HG03521 (cell line): ENCODE measurements at regions not wholly inside any gene's neighbourhood (a gene's known extent, or its start where the extent isn't known, plus 50 kb on each side); places are given as distances from the start of the nearest gene placed in this dataset.

Experiments
- ATAC-seq: cut with Tn5 transposase; IDR thresholded peaks from one replicate; pipeline ENCODE4 v1.9.1; 2021; ENCODE audit warnings: mild to moderate bottlenecking, moderate library complexity; ENCODE audit not compliant: unreplicated experiment

DNA sequence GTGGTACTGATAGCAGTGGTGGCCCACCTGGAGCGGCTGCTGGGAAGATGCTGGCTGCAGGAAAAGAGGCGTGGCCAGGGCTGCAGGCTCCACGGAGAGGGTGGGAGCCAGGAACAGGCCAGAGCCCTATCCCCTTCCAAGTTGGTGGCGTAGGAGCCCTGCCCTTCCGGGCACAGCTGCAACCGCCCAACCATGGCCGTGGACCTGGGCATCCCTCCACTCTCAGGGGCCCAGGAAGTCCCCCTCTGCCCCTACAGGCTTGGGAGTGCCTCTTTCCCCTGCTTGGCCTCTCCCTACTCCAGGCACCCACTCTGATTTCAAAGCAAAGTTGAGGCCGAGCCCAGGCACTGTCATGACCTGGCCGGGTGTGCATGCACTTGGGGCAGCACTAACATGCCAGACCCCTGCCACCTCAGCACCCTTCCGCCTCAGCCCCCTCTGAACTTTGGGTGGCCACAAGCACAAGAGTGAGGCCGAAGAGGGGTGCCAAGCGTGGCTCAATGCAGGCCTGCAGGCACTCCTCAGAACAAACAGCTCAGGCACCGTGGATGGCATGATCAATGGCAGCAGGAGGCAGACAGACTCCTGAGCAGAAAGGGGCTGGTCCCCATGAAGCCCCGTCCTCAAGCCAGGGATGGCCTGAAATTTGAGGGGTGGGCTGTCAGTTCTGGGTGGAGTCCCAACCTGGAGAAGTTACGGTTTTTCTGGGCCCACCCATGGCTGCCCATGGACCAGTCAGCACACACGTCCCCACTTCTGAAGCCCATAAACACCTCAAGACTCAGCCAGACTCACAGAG is 164.9 kb upstream of the PRNP start:
- no peak for ATAC-seq

DNA sequence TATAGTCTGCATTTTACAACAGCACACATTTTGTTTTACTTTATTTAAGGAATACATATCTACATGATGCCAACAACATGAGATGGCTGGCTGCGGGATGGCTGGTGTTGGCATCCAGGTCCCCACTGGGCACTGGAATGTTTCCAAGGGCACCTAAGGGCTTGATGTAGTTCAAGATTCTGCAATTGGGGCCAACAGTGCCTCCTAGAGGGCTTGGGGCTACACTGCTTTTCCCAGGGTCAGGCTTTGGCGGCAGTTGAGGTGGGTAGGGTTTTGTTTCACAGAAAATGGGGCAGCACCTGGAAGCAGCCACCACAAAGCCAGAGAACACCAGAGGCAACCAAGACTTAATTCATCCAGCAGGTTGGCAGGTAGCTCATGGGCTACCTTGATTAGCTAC is 166.7 kb upstream of the PRNP start:
- no peak for ATAC-seq

DNA sequence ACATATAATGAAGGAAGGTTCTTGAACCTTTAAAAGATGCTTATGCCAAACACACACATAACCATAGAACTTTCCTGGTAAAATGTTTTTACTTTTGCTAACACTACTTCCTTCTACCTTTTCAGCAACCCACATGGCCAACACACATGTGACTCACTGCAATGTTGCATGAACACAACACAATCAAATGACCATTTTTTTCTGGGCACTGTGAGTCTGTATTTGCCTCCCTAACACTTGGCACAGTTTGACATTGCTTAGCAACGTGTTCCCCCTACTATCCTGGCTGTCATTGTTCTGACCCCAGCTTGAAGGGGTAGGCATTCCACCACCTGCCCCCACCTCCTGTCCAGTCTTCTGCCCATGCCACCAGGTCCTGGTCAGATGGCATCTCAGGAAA is 169.4 kb upstream of the PRNP start:
- ATAC-seq, result no peak

DNA sequence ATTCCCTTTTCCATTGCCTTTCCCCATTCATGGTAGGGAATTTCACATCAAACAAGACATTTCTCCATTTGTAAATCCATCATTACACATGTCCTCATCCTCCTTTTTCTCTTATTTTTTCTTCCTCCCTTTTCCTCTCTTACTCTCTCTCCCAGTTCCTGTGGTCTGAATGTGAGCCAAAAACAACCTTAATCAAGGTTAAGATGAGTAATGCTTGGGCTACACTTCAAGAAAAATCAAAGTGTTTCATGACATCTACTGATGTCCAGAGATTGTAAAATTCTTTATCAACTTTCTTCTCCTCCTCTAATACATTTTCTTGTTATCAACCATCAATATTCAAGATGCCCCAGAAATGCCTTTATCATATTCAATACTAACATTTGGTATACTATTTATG is 172.5 kb upstream of the PRNP start:
- no peak for ATAC-seq

DNA sequence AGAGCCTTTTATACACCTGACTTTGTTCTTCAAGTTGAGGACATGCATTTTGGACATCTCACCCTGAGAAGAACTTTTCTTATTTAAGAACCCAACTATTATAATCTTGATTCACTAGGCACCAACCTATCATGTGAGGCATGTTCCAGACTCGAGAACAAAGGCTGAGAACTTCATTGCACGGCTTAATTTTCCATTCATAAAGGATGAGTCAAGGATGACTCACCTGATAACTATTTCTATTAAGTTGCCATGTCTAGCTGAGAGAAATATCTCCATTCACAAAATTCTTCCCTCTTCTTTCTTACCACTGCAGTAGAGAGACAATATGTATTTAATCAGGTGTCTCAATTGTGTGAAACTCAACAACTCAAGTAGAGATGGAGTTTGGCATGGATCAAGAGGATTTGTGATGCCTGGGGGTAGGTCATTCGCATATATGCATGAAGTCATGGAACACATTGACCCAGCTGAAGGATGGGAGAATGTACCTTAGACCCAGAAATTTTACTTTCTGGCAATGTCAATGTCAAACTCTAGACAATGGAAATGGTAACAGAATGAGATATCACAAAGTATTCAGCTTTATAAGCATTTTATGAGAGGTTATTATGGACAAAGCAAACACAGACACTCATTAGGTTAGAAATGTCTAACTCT is 173.2 kb upstream of the PRNP start:
- no peak for ATAC-seq

DNA sequence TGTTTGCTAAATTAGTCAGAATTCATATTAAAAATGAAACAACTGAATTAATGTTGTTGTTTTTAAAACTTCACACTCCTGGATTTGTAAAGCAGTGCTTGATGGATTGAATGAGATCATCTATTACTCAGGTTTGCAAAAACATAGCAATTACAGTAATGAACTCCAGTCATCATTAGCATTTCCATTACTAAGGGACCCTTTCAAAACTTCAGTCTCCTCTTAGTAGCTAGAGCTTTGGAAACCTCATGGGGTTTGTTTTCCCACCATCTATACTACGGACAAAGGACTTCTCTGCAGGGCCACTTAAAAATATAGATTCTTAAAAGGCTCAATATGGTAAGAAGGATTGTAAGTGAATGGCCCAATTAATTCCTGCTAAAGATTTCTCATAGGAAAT is 174.5 kb upstream of the PRNP start:
- ATAC-seq, result no peak

DNA sequence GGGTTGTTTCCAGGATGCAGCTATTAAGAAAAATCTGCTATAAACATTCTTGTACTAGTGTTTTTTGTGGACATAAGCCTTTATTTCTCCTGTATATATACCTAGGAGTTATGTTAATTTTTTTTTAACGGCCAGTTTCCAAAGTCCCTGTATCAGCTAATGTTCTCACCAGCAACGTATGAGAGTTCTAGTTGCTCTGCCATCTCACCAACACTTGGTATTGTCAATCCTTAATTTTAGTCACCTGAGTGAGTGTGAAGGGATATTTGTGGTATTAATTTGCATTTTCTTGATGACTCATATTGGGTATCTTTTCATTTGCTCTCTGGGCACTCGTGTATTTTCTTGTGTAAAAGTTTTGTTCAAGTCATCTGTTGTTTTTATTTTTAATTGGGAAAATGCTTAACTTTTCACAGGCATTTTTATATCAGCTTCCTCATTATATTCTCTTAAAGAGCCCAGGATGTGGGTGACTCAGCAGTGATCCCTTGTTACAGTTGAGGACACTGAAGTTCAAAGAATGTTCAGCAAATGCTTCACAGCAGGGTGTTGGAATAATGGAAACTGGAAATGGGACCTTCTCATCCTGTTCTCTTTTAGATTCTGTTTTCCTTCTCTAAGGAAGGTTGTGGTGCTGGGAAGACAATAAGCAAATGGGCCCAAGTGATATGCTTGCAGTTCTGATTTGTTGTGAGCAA is 176.3 kb upstream of the PRNP start:
- ATAC-seq, result no peak

DNA sequence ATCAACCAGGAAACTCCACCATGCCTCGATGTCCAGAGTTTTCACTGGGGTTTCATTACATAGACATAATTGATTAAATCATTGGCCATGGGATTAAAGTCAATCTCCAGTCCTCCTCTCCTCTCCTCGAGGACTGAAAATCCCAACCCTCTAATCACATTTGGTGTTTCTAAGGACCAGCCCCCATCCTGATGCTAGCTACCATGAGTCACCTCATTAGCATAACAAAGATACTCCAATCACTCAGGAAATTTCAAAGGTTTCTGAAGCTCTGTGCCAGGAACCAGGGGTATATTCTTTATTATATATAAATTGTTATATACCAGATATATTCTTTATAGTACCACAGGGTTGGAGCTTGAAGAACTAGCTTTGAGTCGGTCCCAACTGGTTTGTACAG is 177.5 kb upstream of the PRNP start:
- no peak for ATAC-seq

DNA sequence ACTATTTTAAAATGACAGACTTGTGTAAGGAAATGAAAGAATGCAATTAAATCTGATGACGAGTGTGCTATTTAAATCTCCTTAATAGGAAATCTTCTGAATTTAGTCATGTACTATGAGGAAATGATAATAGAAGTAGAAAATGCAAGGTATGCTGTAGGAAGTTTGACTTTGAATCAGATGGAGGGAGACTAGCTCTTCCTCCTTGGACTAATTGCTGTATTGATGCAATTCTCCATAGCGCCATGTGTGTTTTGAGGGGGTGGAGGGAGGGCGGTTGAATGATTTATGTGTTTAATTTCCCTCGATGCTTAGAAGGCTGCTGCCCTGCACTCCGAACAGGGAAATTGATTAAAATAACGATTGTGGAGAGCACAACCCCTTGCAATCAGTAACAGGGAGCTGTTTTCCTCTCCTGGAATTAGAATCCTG is 179.0 kb upstream of the PRNP start:
- ATAC-seq, result no peak

DNA sequence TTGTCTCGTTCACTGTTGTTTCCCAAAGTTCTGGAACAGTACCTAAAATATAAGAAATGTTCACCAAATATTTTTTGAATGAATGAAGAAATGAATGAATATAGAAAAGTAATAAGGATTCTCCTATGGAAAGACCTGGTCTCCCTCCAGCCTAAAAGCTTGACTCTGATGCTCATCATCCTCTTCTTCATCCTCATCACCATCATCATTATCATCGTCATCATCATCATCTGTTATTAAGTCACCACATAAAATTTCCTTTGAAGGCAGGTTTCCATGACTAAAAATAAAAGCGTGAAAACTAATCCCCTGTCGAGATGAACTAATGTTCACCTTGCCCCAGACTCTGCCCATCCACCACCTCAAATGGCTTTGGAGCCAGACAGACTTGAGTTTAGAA is 181.4 kb upstream of the PRNP start:
- ATAC-seq, result no peak

DNA sequence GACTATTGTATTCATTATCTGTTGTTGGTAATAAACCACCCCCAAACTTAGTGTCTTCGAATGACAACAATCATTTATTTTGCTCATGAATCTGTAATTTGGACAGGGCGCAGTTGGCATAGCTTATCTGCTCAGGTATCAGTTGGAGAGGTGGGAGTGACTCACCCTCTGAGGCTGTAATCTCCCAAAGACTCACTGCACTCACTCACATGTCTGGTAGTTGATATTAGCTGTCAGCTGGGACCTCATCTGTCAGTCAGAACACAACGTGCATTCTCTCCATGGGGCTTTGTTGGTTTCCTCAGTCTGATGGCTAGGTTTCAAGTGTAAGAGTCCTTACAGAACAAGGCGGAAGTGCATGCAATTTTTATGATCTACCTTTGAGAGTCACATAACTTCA is 183.5 kb upstream of the PRNP start:
- no peak for ATAC-seq

DNA sequence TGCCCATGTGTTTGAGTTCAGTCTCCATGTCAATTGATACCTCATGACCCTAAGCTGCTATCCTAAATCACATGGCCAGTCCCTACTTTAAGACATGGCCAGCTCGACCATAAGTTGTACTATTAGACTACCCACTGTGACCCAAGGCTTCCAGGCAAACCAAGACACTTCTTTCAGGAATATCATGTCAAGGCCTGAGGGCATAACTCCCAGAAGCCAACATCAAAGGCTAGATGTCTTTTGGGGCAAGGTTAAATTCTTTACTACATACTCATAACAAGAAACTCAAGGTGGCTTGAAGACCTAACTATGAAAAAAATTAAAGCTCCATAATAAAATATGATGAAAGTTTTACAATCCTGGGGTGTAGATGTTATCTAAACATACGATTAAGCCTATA is 192.9 kb upstream of the PRNP start:
- ATAC-seq, result no peak

DNA sequence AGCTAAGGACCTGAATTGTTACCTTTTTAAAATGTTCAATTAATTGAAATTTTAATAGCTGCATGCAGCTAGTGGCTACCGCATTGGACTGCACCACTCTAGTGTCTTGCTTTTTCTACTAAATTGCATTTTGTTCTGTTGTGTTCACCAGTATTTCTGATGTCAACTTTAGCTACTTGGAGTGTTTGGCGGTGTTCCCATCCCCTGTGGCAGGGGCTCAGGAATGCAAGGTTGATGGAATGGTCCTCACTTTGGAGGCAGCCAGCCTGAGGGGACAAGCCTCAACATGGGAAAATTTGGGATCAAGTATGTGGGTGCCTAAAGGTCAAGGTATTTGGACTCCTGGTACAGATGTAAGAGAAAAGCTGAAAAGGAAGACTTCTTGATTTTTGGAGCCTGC is 194.6 kb upstream of the PRNP start:
- ATAC-seq, result no peak

DNA sequence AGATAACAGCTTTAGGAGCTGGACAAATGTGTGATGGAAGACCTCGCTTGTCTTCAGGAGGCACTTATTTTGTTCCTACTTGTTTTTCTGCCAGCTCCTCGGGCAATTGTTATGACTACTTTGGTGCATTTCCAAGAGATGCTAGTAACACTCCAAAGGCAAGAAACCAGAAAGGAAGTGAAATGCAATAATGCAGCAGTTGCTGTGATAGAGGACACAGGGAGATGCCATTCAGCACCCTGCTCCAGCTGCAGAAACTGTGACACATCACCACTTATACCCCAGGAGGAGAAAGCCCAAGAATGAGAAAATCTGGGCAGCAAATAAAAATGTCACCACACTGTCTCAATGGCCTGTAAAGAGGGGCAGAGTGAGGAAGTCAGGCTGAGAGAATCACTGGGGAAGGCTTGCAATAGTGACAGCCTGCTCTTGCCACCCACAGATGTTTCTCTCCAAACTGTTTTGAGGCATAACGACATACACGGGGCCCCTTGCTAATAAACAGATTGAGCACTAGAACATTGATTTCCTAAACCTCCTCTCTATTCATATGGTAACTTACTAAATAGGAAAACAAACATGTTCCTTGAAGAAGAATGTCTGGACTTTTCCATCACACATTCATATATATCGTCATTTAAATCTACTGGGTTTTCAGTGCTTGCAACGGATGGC is 195.5 kb upstream of the PRNP start:
- ATAC-seq, result no peak

DNA sequence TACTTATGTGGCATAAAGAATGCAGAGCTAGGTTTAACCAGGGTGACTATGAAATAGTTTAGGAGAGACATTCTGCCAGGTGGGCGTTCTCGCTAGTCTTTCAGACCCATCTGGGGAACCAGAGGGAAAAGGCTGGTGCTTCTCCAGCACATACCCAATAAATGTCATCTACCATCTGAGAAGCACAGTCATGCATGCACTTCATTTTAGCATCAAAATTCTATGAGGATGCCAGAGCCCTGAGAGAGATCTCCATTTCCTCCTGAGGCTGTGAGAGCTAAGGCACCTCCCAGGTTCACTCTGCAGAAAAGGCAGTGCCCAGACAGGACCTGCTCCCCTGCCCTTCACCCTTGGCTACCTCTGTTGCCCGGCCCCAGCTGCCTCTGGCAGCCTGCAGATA is 196.2 kb upstream of the PRNP start:
- ATAC-seq, result no peak

DNA sequence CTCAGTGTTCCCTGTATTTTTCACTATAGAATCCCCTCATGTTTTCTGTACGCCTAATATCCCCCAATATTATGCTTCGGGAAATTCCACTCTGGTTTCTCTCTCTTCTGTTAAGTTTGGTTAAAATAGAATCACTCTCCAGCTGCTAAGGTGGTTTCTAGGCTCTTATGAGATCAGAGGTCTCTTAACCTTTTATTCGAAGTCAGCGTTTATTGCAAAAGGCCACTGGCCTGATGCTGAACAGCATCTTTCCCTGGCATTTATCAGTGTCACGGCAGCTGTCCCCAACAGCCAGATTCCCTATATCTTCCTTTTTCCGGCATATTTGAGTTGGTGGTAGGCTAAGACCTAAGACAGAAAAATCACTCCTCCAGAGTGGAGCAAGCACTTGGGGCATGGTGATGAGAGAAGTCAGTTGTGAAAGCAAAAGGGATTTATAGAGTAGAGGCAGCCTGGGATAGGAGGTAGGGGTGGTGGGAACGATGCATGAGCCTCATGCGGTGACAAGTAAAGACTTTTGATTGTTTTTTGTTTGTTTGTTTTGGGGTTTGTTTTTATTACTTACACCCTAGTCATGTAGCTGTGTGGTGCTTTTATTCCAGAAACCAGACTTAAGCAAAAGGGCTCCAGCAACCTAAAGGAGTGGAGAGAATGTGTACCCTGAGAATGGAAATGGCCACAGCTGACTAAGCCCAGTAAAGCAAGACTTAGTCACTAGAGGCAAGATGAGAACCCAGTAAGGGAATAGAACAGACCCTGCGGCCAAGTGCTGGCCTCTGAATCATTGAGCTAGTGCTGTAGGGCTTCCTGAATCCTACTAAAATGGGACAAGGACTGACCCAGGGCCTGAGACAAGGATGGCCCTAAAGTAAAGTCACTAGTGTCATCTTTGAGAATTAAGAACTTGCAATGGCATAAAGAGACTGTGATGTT is 197.6 kb upstream of the PRNP start:
- no peak for ATAC-seq

DNA sequence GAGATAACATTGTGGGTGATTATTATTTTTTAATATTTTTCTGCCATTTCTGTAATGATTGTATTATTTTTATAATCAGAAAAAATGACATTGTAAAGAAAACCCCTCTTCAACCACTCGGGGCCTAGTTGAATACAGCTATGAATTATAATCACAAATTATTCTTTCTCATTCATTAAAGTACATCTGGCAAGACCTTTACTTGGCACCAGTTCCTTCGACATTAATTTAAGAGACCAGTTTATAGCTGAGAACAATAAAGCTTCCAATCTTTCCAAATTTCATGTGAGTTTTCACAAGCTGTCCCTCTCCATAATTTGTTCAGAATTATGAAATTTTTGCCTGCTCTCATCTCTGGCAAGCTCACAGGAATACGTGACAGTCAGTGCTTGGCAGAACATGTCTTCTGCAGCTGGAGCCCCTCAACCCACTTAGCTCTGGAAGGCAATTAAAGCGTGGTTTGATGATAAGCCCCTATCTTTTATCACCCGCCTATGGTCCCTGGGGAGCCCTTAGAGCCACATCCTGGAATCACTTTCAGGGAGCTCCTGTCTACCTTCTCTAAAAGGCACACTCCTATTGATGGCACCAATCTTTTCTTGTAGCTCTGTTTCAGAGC is 201.8 kb upstream of the PRNP start:
- ATAC-seq, result no peak

DNA sequence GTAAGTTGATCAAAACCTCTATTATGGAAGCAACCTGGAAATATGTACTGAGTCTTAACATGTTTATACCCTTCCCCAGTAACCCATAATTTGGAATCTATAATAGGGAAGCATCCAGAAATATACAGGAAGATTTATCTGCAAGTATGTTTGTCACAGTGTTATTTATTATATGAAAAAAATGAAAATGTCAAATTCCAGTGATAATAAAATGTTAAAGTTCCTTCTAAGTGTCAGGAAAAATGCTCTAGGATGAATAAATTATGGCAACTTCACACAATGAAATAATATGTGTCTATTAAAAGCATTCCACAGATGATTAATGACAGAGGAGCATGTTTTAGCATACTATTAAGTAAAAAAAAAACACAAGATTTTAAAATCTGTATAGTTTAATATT is 202.3 kb upstream of the PRNP start:
- no peak for ATAC-seq

DNA sequence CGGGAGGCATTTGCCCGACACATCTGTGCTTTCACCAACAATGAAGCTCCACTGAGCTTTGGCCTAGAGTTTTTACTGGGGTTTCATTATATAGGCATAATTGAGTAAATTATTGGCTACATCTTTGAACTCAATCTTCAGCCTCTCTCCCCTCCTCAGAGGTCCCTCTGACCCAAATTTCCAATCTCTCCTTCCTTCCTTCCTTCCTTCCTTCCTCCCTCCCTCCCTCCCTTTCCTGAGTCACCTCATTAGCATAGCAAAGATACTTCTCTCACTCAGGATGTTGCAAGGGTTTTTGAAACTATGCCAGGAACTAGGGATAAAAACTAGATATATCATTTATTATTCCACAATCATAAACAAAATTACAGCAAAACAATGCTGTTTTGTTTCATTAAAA is 202.8 kb upstream of the PRNP start:
- no peak for ATAC-seq

DNA sequence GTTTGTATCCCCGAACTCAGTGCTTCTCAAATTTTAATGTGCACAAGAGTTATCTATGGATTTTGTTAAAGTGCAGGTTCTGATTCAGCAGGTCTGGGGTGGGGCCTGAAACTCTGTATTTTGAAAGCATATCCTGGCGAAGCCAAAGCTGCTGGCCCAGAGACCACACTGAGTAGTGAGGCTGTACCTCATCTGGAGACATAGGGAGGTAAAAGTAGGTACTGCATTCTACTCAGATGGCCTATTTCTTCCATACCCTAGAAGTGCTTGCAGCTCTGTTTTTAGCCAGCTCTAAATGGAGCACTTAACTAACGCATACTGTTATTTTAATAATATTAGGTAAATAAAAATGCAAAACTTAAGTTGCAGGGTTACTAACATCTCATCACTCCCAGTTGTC is 206.2 kb upstream of the PRNP start:
- no peak for ATAC-seq
